Stomach (tissue), 4 donors: ENCODE measurements at regions not wholly inside any gene's neighbourhood (a gene's known extent, or its start where the extent isn't known, plus 50 kb on each side); places are given as distances from the start of the nearest gene placed in this dataset.

Experiments
- POLR2A ChIP-seq, 4 donors: fragments of 450-650 bp; IDR thresholded peaks; one replicate each; pipeline ENCODE4 v1.6.1; 2016; ENCODE audit warnings: antibody characterized with exemption in 4 of 4, control low read depth in 2 of 4, mild to moderate bottlenecking in 1 of 4, moderate library complexity in 1 of 4
- POLR2AphosphoS5 ChIP-seq, 3 donors: sonication (generic); formaldehyde crosslinking; IDR thresholded peaks; one replicate each; pipeline ENCODE4 v1.6.1; 2016; ENCODE audit warnings: antibody characterized with exemption in 3 of 3
- TF ChIP-seq, protein P1 (sequence below), 7 experiments: fragments of 450-650 bp in 4 of 7; fragments of 200-600 bp in 3 of 7; sonication (generic) in 3 of 7; IDR thresholded peaks; one replicate each; pipeline ENCODE4 v1.5.1; 2016 to 2019; ENCODE audit warnings: antibody characterized with exemption in 7 of 7, control low read depth in 2 of 7, mild to moderate bottlenecking in 1 of 7

DNA sequence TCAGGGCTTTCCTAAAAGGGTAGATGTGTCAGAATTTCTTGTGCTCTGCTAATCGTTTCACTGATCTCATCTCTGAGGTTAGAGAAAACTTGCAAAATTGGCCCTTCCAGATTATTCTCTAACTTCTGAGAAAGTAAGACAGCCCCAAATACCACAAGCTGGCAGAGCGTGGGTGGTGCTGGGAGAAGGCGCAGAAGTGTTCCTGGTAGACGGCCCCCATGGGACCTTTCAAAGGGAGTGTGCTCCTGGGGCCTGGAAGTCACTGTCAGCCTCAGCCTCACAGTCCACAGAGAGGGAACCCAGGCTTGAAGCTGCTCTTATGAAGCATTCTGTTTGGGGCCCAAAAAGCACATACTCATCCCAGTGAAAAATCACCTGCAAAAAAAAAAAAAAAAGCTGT lies 86.5 kb upstream of the PFN2 start:
- TF ChIP-seq POLR2A (IDR thresholded peaks at IDR 0.05) = no peak
- no peak for TF ChIP-seq POLR2AphosphoS5 (IDR thresholded peaks at IDR 0.05)
- TF ChIP-seq, protein P1, sequence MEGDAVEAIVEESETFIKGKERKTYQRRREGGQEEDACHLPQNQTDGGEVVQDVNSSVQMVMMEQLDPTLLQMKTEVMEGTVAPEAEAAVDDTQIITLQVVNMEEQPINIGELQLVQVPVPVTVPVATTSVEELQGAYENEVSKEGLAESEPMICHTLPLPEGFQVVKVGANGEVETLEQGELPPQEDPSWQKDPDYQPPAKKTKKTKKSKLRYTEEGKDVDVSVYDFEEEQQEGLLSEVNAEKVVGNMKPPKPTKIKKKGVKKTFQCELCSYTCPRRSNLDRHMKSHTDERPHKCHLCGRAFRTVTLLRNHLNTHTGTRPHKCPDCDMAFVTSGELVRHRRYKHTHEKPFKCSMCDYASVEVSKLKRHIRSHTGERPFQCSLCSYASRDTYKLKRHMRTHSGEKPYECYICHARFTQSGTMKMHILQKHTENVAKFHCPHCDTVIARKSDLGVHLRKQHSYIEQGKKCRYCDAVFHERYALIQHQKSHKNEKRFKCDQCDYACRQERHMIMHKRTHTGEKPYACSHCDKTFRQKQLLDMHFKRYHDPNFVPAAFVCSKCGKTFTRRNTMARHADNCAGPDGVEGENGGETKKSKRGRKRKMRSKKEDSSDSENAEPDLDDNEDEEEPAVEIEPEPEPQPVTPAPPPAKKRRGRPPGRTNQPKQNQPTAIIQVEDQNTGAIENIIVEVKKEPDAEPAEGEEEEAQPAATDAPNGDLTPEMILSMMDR (IDR thresholded peaks at IDR 0.05) = no peak
